ENCODE measurements at regions not wholly inside any gene's neighbourhood (a gene's known extent, or its start where the extent isn't known, plus 50 kb on each side); places are given as distances from the start of the nearest gene placed in this dataset.
"Not testable (repeated sequence)": the region's sequence is repeated elsewhere in the genome, so short reads cannot be mapped to it uniquely, and the experiment has no call there.

- DNase-seq (ENCODE audit: low spot score) = peak; percentile 54
These were observed 141.0 kb upstream of the KCNJ18 start for GRCh38 chr17:21551081-21551881.

GRCh38 chr17:21558921-21559320 lies 133.4 kb upstream of the KCNJ18 start:
- not testable (repeated sequence) for DNase-seq (ENCODE audit: low spot score)

DNA sequence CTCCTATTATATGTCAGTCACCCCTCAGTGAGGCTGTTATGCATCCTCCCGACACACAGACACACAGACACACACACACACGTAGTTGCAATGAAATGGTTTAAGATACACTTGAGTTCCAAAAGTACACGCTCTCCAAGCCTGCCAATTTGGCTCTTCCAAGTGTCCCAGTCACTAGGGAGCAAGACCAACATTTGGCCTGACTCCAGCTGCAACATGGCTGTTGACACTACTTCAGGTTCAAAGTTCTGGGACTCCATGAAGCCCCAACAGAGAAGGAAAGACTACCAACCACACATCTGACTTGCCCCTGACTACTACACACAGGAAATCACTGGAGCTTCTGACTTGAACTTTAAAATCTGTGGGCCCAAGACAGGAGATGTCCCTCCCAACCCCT lies 128.1 kb upstream of the KCNJ18 start:
- no peak for DNase-seq (ENCODE audit: low spot score)

DNA sequence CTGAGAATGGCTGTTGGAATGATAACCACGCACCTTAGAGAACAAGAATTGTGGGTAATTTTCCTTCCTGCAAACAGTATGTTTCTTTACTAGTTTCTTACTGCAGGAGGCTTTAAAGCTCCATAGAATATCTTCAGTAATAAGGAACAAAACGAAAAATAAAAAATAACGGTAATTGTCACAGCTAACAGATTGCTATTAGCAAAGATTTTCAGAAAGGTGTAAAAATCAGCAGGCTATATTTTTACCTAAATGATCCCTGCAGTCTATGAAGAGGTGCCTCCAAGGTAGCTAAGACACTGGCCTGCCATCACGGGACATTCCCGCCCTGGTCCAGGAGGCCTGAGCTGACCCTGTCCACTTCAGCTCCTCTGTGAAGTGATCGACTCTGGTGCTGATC lies 127.6 kb upstream of the KCNJ18 start:
- not testable (repeated sequence) for DNase-seq (ENCODE audit: low spot score)

DNA sequence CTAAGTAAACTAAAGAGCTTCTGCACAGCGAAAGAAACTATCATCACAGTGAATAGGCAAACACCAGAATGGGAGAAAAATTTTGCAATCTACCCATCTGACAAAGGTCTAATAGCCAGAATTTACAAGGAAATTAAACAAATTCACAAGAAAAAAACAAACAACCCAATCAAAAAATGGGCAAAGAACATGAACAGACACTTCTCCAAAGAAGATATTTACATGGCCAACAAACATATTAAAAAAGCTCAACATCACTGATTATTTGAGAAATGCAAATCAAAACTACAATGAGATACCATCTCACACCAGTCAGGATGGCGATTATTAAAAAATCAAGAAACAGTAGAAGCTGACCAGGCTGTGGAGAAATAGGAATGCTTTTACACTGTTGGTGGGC lies 121.9 kb upstream of the KCNJ18 start:
- not testable (repeated sequence) for DNase-seq (ENCODE audit: low spot score)

- not testable (repeated sequence) for DNase-seq (ENCODE audit: low spot score)
These were observed 120.2 kb upstream of the KCNJ18 start for GRCh38 chr17:21572148-21572547.

- not testable (repeated sequence) for DNase-seq (ENCODE audit: low spot score)
These were observed 118.9 kb upstream of the KCNJ18 start for GRCh38 chr17:21573271-21573960.

DNA sequence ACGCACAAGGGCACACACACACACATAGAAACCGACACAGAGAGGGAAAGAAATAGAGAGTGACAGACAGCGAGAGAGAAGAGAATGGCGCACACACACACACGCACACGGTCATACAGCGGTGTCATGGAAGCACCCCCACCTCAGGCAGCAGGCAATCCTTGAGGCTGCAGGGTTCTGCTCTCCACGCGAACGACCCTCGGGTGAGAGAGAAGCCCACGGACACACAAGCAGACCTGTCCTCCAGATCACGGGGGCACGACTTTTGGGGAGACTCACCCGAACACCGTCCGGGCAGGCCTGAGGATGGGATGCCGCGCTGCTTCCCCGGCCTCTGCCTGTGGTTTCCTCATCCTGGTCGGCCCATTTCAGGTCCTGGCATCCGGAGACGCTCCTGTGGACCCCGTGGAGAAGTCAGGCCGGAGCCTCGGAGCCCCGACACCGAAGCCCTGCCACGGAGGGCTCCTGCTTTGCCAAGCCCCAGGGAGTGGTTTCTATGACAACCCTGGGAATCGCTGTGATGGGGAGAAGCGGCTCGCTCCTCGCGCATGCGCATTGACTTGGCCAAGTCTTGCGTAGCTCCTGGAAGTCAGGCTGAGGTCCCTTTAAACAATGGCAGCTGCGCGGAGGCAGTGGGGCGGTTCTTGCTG lies 118.2 kb upstream of the KCNJ18 start:
- no peak for DNase-seq (ENCODE audit: low spot score)

- not testable (repeated sequence) for DNase-seq (ENCODE audit: low spot score)
These were observed 117.6 kb upstream of the KCNJ18 start for GRCh38 chr17:21574611-21575255.

- not testable (repeated sequence) for DNase-seq (ENCODE audit: low spot score)
These were observed 113.5 kb upstream of the KCNJ18 start for GRCh38 chr17:21578783-21579182.

DNA sequence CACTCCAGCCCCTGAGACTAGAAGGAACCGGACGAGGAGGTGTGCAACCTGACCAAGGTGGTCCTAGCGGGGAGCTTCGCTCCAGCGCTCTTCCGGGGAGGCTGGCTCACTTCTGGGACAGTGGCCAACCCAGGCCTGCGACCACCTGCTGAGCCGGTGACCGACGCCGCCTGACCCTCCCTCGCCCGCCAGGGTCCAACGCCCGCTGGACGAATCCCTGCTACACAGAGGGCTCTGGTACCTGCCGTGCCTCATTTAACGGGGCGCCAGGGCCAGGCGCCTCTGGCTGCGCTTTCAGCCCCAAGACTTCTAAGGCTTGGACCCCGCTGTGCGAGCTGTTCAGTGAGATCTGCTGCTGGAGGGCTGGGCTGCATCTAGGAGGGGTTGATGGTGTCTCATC lies 99.5 kb upstream of the KCNJ18 start:
- DNase-seq (ENCODE audit: low spot score) = no peak

DNA sequence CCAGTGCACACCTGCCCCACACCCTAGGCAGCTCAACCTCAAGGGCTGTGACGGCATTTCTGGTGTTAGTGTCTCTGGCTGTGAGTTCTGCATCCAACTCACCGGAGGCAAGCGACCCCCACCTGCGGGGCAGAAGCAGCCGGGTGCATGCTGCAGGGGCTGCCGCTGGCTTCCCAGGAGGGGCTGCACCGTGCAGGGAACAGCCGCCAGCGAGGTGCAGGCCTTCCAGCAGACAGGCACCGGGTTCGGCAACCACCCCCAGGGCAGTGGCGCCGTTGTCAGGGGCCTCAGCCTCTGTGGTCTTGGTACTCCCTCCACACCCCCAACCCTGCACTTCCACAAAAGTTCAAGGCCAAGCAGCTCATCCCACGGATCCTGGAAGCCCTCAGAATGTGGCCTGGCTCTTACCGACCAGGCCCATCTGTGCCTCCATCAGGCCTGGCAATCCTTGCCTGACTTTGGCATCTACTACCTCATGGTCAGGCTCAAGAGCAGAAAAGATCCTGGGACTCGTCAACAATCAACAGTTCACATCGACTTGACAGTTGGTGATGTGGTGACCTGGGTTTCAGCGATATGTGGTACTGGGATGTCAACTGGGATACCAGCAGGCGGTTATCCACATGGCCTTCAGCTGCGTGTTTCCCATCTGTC lies 98.7 kb upstream of the KCNJ18 start:
- DNase-seq (ENCODE audit: low spot score) = not testable (repeated sequence)

- DNase-seq (ENCODE audit: low spot score) = no peak
These were observed 97.2 kb upstream of the KCNJ18 start for GRCh38 chr17:21595086-21595485.

DNA sequence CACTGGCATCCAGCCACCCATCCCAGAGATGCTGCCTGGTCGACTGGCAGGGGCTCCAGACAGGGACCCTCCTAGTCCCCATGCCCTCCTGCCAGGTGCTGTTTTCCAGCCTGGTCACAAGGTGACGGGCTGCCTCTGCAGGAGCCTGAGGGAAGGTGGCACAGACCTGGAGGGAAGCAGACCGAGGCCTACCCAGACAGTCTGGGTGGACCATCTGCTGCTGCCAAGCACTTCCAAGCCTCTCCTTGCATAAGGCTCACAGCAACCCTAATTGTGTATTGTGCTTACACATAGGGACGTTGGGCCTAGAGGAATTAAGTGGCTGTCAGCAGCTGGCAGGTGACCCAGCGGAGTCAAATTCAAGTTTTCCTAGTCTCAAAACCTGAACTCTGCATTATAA lies 90.1 kb upstream of the KCNJ18 start:
- DNase-seq (ENCODE audit: low spot score) = no peak

GRCh38 chr17:21603292-21603691 lies 89.0 kb upstream of the KCNJ18 start:
- not testable (repeated sequence) for DNase-seq (ENCODE audit: low spot score)

DNA sequence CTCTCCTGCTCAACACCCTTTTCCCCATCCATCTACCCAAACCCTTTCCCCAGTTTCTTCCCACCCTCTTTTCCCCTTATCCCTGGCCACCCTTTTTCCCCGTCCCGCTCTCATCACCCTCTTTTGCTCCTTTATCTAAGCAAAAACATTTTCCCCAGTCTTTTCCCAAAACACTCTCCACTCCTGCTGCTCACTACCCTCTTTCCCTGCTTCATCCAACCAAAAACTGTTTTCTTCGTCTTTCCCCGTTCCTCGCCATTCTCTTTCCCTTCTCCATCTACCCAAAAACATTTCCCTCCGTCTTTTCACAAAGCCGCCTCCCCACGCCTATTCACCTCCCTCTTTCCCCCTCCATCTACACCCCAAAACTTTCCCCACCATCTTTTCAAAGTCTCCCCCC lies 80.9 kb upstream of the KCNJ18 start:
- not testable (repeated sequence) for DNase-seq (ENCODE audit: low spot score)

GRCh38 chr17:21612123-21613070 lies 79.9 kb upstream of the KCNJ18 start:
- DNase-seq (ENCODE audit: low spot score) = not testable (repeated sequence)

DNA sequence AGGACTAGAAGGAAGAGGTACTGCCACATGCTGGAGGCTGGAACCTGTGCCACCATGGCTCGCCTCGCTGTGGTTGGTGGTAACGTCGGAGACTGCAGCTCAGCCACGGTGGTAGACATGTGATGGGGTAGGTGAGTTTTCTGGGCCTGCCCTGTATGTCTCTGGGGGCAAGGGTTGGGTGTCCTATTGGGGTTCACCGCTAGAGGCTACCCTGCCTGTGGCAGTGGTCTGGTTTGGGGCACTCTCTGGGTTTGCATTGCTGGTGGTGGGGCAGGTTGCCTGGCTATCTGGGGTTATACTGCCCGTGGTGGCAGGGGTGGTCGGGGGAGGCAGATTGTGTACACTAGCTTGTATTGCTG lies 79.3 kb upstream of the KCNJ18 start:
- DNase-seq (ENCODE audit: low spot score) = no peak

DNA sequence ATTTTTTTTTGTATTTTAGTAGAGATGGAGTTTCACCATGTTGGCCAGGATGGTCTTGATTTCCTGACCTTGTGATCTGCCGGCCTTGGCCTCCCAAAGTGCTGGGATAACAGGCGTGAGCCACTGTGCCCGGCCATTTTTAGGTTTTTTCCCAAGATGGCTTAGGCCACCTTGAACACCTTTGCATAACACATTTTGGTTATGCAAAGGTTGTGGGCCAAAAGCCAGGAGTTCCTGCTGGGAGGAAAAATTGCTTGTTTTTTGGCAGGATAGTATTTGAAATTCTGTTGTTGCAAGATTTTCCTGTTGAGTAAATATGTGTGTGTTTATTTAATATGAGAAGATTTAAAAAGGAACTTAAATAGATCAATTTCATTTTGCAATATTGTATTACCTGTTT lies 65.3 kb upstream of the KCNJ18 start:
- not testable (repeated sequence) for DNase-seq (ENCODE audit: low spot score)
